ENCODE measurements at regions not wholly inside any gene's neighbourhood (a gene's known extent, or its start where the extent isn't known, plus 50 kb on each side); places are given as distances from the start of the nearest gene placed in this dataset.

- TF ChIP-seq HNF4A (conservative IDR thresholded peaks at IDR 0.05) (no peak), NR2F2 (IDR thresholded peaks at IDR 0.05) (no peak), GABPA (IDR thresholded peaks at IDR 0.05 in 1 of 2, conservative IDR thresholded peaks at IDR 0.05 in 1 of 2) (no peak), RAD21 (IDR thresholded peaks at IDR 0.05) (no peak), ATF3 (IDR thresholded peaks at IDR 0.05) (no peak), YY1 (IDR thresholded peaks at IDR 0.05) (no peak), EGR1 (IDR thresholded peaks at IDR 0.05; ENCODE audit: low read depth in 2 of 2) (no peak), ZBTB33 (IDR thresholded peaks at IDR 0.05) (no peak), TAF1 (conservative IDR thresholded peaks at IDR 0.05) (no peak)
These were observed 73.7 kb upstream of the ADAMTS2 start (continued) for GRCh38 chr5:179418972-179419371.

GRCh38 chr5:179417696-179418095 is 72.4 kb upstream of the ADAMTS2 start:
- TF ChIP-seq MAX (IDR thresholded peaks at IDR 0.05), result no peak
- WGBS, result 73% methylated on average over 5 of the region's 5 CpGs
- no peaks in the 10 kb centered on the region for H3K9me3 ChIP-seq (ENCODE audit: control insufficient read depth in 4 of 4, low read length in 3 of 4)
- H3K27ac ChIP-seq (ENCODE audit: low read depth in 1 of 2, low read length in 2 of 2), result no peak overlapping the region
- no peak for DNase-seq (ENCODE audit: low spot score)
- no peaks in the 10 kb centered on the region for H3K27me3 ChIP-seq (ENCODE audit: control insufficient read depth in 4 of 4, insufficient read depth in 4 of 4, low read length in 3 of 4)
- no peak overlapping the region for H3K9ac ChIP-seq (ENCODE audit: low read depth in 1 of 2, low read length in 2 of 2)
- no peaks in the 10 kb centered on the region for H3K4me1 ChIP-seq (ENCODE audit: control insufficient read depth in 4 of 4, insufficient read depth in 4 of 4, low read length in 3 of 4)
- no peaks in the 10 kb centered on the region for H3K36me3 ChIP-seq (ENCODE audit: control insufficient read depth in 4 of 4, insufficient read depth in 3 of 4, low read depth in 1 of 4, low read length in 3 of 4)
- no peak overlapping the region for H3K4me3 ChIP-seq (ENCODE audit: low read depth in 1 of 3, low read length in 3 of 3)

GRCh38 chr5:179417016-179417415 is 71.8 kb upstream of the ADAMTS2 start:
- no peaks in the 10 kb centered on the region for H3K27me3 ChIP-seq (ENCODE audit: control insufficient read depth in 4 of 4, insufficient read depth in 4 of 4, low read length in 3 of 4)
- no peaks in the 10 kb centered on the region for H3K4me1 ChIP-seq (ENCODE audit: control insufficient read depth in 4 of 4, insufficient read depth in 4 of 4, low read length in 3 of 4)
- no peak overlapping the region for H3K4me3 ChIP-seq (ENCODE audit: low read depth in 1 of 3, low read length in 3 of 3)
- H3K27ac ChIP-seq (ENCODE audit: low read depth in 1 of 2, low read length in 2 of 2), result no peak overlapping the region
- no peak for DNase-seq (ENCODE audit: low spot score)
- TF ChIP-seq SP1 (IDR thresholded peaks at IDR 0.05), result no peak
- no peak for TF ChIP-seq HNF4A (conservative IDR thresholded peaks at IDR 0.05)
- no peak for TF ChIP-seq RAD21 (IDR thresholded peaks at IDR 0.05)
- TF ChIP-seq FOXA1 (IDR thresholded peaks at IDR 0.05), result no peak
- TF ChIP-seq ZBTB33 (IDR thresholded peaks at IDR 0.05), result no peak
- TF ChIP-seq FOXA2 (IDR thresholded peaks at IDR 0.05), result no peak
- no peak for TF ChIP-seq REST (IDR thresholded peaks at IDR 0.05)
- TF ChIP-seq EGR1 (IDR thresholded peaks at IDR 0.05; ENCODE audit: low read depth in 2 of 2), result no peak
- no peak for TF ChIP-seq CTCF (IDR thresholded peaks at IDR 0.05; ENCODE audit: low read depth, low read length, missing input control)
- no peak for TF ChIP-seq JUND (IDR thresholded peaks at IDR 0.05)
- no peak for TF ChIP-seq NR2F2 (IDR thresholded peaks at IDR 0.05)
- TF ChIP-seq RXRA (IDR thresholded peaks at IDR 0.05), result no peak
- no peak for TF ChIP-seq GABPA (IDR thresholded peaks at IDR 0.05 in 1 of 2, conservative IDR thresholded peaks at IDR 0.05 in 1 of 2)
- TF ChIP-seq YY1 (IDR thresholded peaks at IDR 0.05), result no peak
- no peak for TF ChIP-seq ATF3 (IDR thresholded peaks at IDR 0.05)
- TF ChIP-seq MAX (IDR thresholded peaks at IDR 0.05), result no peak
- no peak for TF ChIP-seq TAF1 (conservative IDR thresholded peaks at IDR 0.05)
- TF ChIP-seq HNF4G (IDR thresholded peaks at IDR 0.05), result no peak
- no peaks in the 10 kb centered on the region for H3K36me3 ChIP-seq (ENCODE audit: control insufficient read depth in 4 of 4, insufficient read depth in 3 of 4, low read depth in 1 of 4, low read length in 3 of 4)
- 51% methylated on average over 10 of the region's 10 CpGs for WGBS
- H3K9ac ChIP-seq (ENCODE audit: low read depth in 1 of 2, low read length in 2 of 2), result no peak overlapping the region
- no peaks in the 10 kb centered on the region for H3K9me3 ChIP-seq (ENCODE audit: control insufficient read depth in 4 of 4, low read length in 3 of 4)

All from liver (tissue), 8 donors.